A549 (cell line): ENCODE measurements at regions not wholly inside any gene's neighbourhood (a gene's known extent, or its start where the extent isn't known, plus 50 kb on each side); places are given as distances from the start of the nearest gene placed in this dataset.

Experiments used
- ATAC-seq, 2 experiments: fragments of 200-7000 bp in 1 of 2; fragments of >200 bp in 1 of 2; cut with Nextera tagmentation in 1 of 2; cut with Tn5 transposase in 1 of 2; 3 replicates each; pipeline versions ENCODE4 v1.8.0 to v1.9.1; 2018 to 2020; ENCODE audit warnings: mild to moderate bottlenecking in 1 of 2, moderate library complexity in 1 of 2
- CTCF ChIA-PET: fragments of 300-600 bp; sonication (Branson Sonifier 250); formaldehyde crosslinking; extraction: SDS; loops from one replicate; lab custom pipeline; 2021; ENCODE audit warnings: antibody characterized with exemption, inconsistent platforms; lab: Yijun Ruan, JAX
- POLR2A ChIA-PET: fragments of 350-600 bp; formaldehyde crosslinking; extraction: SDS; loops from one replicate; lab custom pipeline; 2021; ENCODE audit warnings: antibody characterized with exemption, inconsistent platforms; lab: Yijun Ruan, JAX
- DNase-seq, 2 experiments: peaks; one replicate each; pipeline versions ENCODE4 v3.0.0 to v3.0.0-alpha.2; 2011 to 2016; ENCODE audit warnings: low read depth in 1 of 2, low spot score in 1 of 2
- FAIRE-seq: peaks from 2 replicates; lab custom pipeline; 2011; peaks lifted over from hg19 to GRCh38; lab: Jason Lieb, UNC
- H3K27ac ChIP-seq, 2 experiments: fragments of >200 bp; sonication (Bioruptor Twin); formaldehyde crosslinking; 3 replicates each; pipeline ENCODE4 v1.5.1; 2016 to 2017
- H3K4me1 ChIP-seq: fragments of >200 bp; sonication (Bioruptor Twin); formaldehyde crosslinking; 3 replicates; pipeline ENCODE4 v1.6.1; 2016
- H3K4me2 ChIP-seq: fragments of >200 bp; sonication (Bioruptor Twin); formaldehyde crosslinking; 3 replicates; pipeline ENCODE4 v1.6.1; 2016
- H3K4me3 ChIP-seq: fragments of >200 bp; sonication (Bioruptor Twin); formaldehyde crosslinking; 3 replicates; pipeline ENCODE4 v1.5.1; 2016
- H3K9me3 ChIP-seq: fragments of >200 bp; sonication (Bioruptor Twin); formaldehyde crosslinking; 3 replicates; pipeline ENCODE4 v1.6.1; 2016
- BHLHE40 ChIP-seq: IDR thresholded peaks from 2 replicates; pipeline ENCODE4 v1.6.1; 2012; ENCODE audit warnings: low read depth, low read length, inconsistent platforms
- CBX2 ChIP-seq: fragments of 200-600 bp; sonication (generic); IDR thresholded peaks from 2 replicates; pipeline ENCODE4 v1.6.1; 2016; ENCODE audit warnings: low read depth, mild to moderate bottlenecking, borderline replicate concordance
- FOSB ChIP-seq: fragments of 250-450 bp; sonication (Bioruptor Pico); IDR thresholded peaks from 2 replicates; pipeline ENCODE4 v1.5.0; 2020; ENCODE audit warnings: mild to moderate bottlenecking, moderate library complexity
- FOXS1 ChIP-seq: fragments of 250-450 bp; sonication (Bioruptor Pico); IDR thresholded peaks from 2 replicates; pipeline ENCODE4 v1.5.0; 2020; ENCODE audit warnings: mild to moderate bottlenecking, moderate library complexity
- HOXA7 ChIP-seq: fragments of 250-450 bp; sonication (Bioruptor Pico); IDR thresholded peaks from 2 replicates; pipeline ENCODE4 v1.5.0; 2020; ENCODE audit warnings: mild to moderate bottlenecking, moderate library complexity
- HOXB5 ChIP-seq: fragments of 250-450 bp; sonication (Bioruptor Pico); IDR thresholded peaks from 2 replicates; pipeline ENCODE4 v1.5.0; 2020; ENCODE audit warnings: mild to moderate bottlenecking, moderate library complexity
- MAFK ChIP-seq: fragments of 450-650 bp; IDR thresholded peaks from 2 replicates; pipeline ENCODE4 v1.6.1; 2014; ENCODE audit not compliant: partially characterized antibody
- NFE2L2 ChIP-seq: fragments of 150-350 bp; conservative IDR thresholded peaks from 2 replicates; pipeline ENCODE4 v1.6.1; 2014; ENCODE audit warnings: low read length
- RFX5 ChIP-seq: fragments of 450-650 bp; IDR thresholded peaks from 2 replicates; pipeline ENCODE4 v1.7.1; 2014; ENCODE audit warnings: antibody characterized with exemption, mild to moderate bottlenecking, moderate library complexity
- TP53 ChIP-seq: fragments of 250-450 bp; sonication (Bioruptor Pico); IDR thresholded peaks from 2 replicates; pipeline ENCODE4 v1.5.0; 2021; ENCODE audit warnings: mild to moderate bottlenecking, moderate library complexity
- ZFP36 ChIP-seq: fragments of 450-650 bp; IDR thresholded peaks from 2 replicates; pipeline ENCODE4 v1.6.1; 2014; ENCODE audit warnings: borderline replicate concordance; ENCODE audit not compliant: partially characterized antibody
- ZSCAN20 ChIP-seq: fragments of 250-450 bp; sonication (Bioruptor Pico); IDR thresholded peaks from 2 replicates; pipeline ENCODE4 v1.8.0; 2022; ENCODE audit warnings: mild to moderate bottlenecking, moderate library complexity
- WGBS: methylation state at CpG from one replicate; pipeline ENCODE4 v1.1.6; 2017; ENCODE audit errors: missing lambda C conversion rate; 5-methylcytosine and 5-hydroxymethylcytosine counted together
- TF ChIP-seq, protein P1 (sequence below): IDR thresholded peaks from 2 replicates; pipeline ENCODE4 v1.6.1; 2012; ENCODE audit warnings: low read depth, borderline replicate concordance
- TF ChIP-seq, protein P2 (sequence below): IDR thresholded peaks from 2 replicates; pipeline ENCODE4 v1.6.1; 2012
- TF ChIP-seq, protein P3 (sequence below): fragments of >200 bp; sonication (Bioruptor Twin); formaldehyde crosslinking; IDR thresholded peaks from 3 replicates; pipeline ENCODE4 v1.5.1; 2016
- TF ChIP-seq, protein P4 (sequence below): fragments of 250-450 bp; sonication (Bioruptor Pico); IDR thresholded peaks from 2 replicates; pipeline ENCODE4 v1.5.0; 2021; ENCODE audit warnings: mild to moderate bottlenecking, moderate library complexity, borderline replicate concordance

DNA sequence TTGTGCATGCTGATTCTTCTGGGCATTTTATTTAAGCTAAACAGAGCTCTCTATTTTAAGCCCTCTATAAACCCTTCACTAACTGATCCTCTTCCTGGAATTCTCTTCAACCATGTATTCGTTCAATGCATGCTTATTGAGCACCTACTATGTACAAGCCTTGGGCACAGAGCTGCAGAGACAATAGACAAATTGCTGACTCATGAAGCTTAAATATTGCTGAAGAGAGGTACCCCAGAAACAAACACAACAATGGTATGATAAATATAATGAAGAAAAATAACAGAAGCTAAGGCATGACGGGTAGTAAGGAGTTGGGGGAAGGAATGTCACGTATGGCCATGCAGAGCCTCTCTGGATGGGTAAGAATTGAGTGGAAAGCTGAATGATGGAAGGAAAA, 222.2 kb downstream of the PPARGC1A start:
- POLR2A ChIA-PET: no interaction called here

DNA sequence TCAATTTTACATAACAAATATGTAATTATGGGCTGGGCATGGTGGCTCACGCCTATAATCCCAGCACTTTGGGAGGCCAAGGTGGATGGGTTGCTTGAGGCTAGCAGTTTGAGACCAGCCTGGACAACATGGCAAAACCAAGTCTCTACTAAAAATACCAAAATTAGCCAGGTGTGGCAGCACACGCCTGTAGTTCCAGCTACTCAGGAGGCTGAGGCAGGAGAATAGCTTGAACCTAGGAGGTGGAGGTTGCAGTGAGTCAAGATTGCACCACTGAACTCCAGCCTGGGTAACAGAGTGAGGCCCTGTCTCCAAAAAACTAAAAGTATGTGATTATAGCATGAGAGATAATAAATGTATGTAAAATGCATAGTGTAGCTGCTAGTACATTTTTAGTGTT, 229.0 kb downstream of the PPARGC1A start:
- Histone ChIP-seq H3K4me1 (no peaks in the 10 kb centered on the region), H3K4me3 (no peak overlapping the region), H3K4me2 (no peak overlapping the region), H3K27ac (no peak overlapping the region), H3K9me3 (no peaks in the 10 kb centered on the region)
- ChIA-PET POLR2A (no interaction called here), CTCF (no interaction called here)
- 0% methylated on average over 1 of the region's 2 CpGs for WGBS
- no peak for ATAC-seq
- TF ChIP-seq, protein P1, sequence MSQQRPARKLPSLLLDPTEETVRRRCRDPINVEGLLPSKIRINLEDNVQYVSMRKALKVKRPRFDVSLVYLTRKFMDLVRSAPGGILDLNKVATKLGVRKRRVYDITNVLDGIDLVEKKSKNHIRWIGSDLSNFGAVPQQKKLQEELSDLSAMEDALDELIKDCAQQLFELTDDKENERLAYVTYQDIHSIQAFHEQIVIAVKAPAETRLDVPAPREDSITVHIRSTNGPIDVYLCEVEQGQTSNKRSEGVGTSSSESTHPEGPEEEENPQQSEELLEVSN: no peak
- TF ChIP-seq NFE2L2: no peak
- TF ChIP-seq, protein P2, sequence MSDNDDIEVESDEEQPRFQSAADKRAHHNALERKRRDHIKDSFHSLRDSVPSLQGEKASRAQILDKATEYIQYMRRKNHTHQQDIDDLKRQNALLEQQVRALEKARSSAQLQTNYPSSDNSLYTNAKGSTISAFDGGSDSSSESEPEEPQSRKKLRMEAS: no peak
- TF ChIP-seq ZSCAN20 (CRISPR knock-in tag): no peak
- no peak for TF ChIP-seq BHLHE40
- no peak for TF ChIP-seq TP53
- TF ChIP-seq, protein P3, sequence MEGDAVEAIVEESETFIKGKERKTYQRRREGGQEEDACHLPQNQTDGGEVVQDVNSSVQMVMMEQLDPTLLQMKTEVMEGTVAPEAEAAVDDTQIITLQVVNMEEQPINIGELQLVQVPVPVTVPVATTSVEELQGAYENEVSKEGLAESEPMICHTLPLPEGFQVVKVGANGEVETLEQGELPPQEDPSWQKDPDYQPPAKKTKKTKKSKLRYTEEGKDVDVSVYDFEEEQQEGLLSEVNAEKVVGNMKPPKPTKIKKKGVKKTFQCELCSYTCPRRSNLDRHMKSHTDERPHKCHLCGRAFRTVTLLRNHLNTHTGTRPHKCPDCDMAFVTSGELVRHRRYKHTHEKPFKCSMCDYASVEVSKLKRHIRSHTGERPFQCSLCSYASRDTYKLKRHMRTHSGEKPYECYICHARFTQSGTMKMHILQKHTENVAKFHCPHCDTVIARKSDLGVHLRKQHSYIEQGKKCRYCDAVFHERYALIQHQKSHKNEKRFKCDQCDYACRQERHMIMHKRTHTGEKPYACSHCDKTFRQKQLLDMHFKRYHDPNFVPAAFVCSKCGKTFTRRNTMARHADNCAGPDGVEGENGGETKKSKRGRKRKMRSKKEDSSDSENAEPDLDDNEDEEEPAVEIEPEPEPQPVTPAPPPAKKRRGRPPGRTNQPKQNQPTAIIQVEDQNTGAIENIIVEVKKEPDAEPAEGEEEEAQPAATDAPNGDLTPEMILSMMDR: no peak
- no peak for TF ChIP-seq HOXA7 (CRISPR knock-in tag)
- no peak for TF ChIP-seq RFX5
- TF ChIP-seq FOSB (CRISPR knock-in tag): no peak
- FAIRE-seq: no peak
- no peak for DNase-seq

More for the DNA sequence above, 222.2 kb downstream of the PPARGC1A start:
- ATAC-seq (no peak), FAIRE-seq (no peak)
- H3K9me3 ChIP-seq: no peaks in the 10 kb centered on the region
- peak; percentile 72 for TF ChIP-seq MAFK
- TF ChIP-seq, protein P4, sequence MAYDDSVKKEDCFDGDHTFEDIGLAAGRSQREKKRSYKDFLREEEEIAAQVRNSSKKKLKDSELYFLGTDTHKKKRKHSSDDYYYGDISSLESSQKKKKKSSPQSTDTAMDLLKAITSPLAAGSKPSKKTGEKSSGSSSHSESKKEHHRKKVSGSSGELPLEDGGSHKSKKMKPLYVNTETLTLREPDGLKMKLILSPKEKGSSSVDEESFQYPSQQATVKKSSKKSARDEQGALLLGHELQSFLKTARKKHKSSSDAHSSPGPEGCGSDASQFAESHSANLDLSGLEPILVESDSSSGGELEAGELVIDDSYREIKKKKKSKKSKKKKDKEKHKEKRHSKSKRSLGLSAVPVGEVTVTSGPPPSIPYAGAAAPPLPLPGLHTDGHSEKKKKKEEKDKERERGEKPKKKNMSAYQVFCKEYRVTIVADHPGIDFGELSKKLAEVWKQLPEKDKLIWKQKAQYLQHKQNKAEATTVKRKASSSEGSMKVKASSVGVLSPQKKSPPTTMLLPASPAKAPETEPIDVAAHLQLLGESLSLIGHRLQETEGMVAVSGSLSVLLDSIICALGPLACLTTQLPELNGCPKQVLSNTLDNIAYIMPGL (CRISPR knock-in tag): no peak
- TF ChIP-seq, all 56 proteins: peak for 1
- no peaks in the 10 kb centered on the region for H3K4me1 ChIP-seq
- H3K4me2 ChIP-seq: no peak overlapping the region
- DNase-seq: no peak
- CTCF ChIA-PET: no interaction called here
- no peak overlapping the region for H3K27ac ChIP-seq
- no peak overlapping the region for H3K4me3 ChIP-seq
- 6% methylated on average over 3 of the region's 3 CpGs for WGBS

DNA sequence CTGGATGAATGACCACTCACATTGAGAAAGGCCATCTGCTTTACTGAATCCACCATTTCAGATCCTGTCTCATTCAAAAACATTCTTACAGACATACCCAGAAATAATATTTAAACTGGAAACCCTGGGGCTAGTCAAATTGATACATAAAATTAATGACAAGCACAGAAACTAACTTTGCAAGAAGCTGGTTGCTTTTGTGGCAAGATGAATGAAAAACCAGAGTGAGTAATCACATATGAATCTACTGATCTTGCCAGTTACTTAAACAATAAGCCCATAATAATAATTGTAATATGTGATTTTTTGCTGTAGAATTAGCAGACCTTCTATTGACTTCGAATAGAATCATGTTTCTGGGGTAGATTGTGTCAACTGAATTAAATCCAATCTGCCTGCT, 235.1 kb downstream of the PPARGC1A start:
- FAIRE-seq (no peak), DNase-seq (no peak), ATAC-seq (no peak)
- POLR2A ChIA-PET: no interaction called here
- H3K9me3 ChIP-seq: no peaks in the 10 kb centered on the region
- WGBS: 6% methylated on average over 1 of the region's 1 CpG
- H3K27ac ChIP-seq: no peak overlapping the region
- no peak overlapping the region for H3K4me2 ChIP-seq
- H3K4me3 ChIP-seq: no peak overlapping the region
- no peaks in the 10 kb centered on the region for H3K4me1 ChIP-seq
- TF ChIP-seq ZFP36: no peak
- no peak for TF ChIP-seq CBX2
- TF ChIP-seq FOXS1 (CRISPR knock-in tag): no peak
- no peak for TF ChIP-seq HOXB5 (CRISPR knock-in tag)
- CTCF ChIA-PET: no interaction called here
